ENCODE measurements at regions not wholly inside any gene's neighbourhood (a gene's known extent, or its start where the extent isn't known, plus 50 kb on each side); places are given as distances from the start of the nearest gene placed in this dataset.

GRCh38 chr10:89869592-89870156 is 168.3 kb downstream of the KIF20B start:
- ChIA-PET POLR2A (no interaction called here), CTCF (no interaction called here)
- TF ChIP-seq E2F6 (IDR thresholded peaks at IDR 0.05; ENCODE audit: borderline replicate concordance, low read depth) (no peak), POLR2A (IDR thresholded peaks at IDR 0.05; ENCODE audit: low read length) (no peak), SREBF2 (IDR thresholded peaks at IDR 0.05) (no peak), CEBPB (IDR thresholded peaks at IDR 0.05) (no peak), RAD21 (conservative IDR thresholded peaks at IDR 0.05 in 1 of 2, IDR thresholded peaks at IDR 0.05 in 1 of 2) (no peak), HOXB13 (CRISPR knock-in tag; IDR thresholded peaks at IDR 0.05; ENCODE audit: low read depth) (no peak)
- Histone ChIP-seq H3K4me3 (no peak overlapping the region), H3K4me2 (no peak overlapping the region), H3K9me3 (no peaks in the 10 kb centered on the region), H3K4me1 (no peaks in the 10 kb centered on the region), H3K27ac (no peak overlapping the region)
- DNase-seq (ENCODE audit: low read depth in 1 of 2, low spot score in 1 of 2) (no peak), FAIRE-seq (no peak), ATAC-seq (no peak)
- WGBS (ENCODE audit: missing lambda C conversion rate): 6% methylated on average over 2 of the region's 2 CpGs

GRCh38 chr10:89870936-89871335 is 169.5 kb downstream of the KIF20B start:
- TF ChIP-seq JUN (IDR thresholded peaks at IDR 0.05) (no peak), PHF8 (IDR thresholded peaks at IDR 0.05; ENCODE audit: borderline replicate concordance, low read depth) (no peak), FOXS1 (CRISPR knock-in tag; IDR thresholded peaks at IDR 0.05) (no peak), FOSL2 (IDR thresholded peaks at IDR 0.05) (no peak), FOSL2 (CRISPR knock-in tag; IDR thresholded peaks at IDR 0.05) (no peak), RARB (CRISPR knock-in tag; IDR thresholded peaks at IDR 0.05) (no peak), PBX3 (IDR thresholded peaks at IDR 0.05) (no peak), FOSB (CRISPR knock-in tag; IDR thresholded peaks at IDR 0.05) (no peak), MAZ (IDR thresholded peaks at IDR 0.05; ENCODE audit: borderline replicate concordance, low read depth, low read length) (no peak), E2F6 (IDR thresholded peaks at IDR 0.05; ENCODE audit: borderline replicate concordance, low read depth) (no peak), ATOH8 (CRISPR knock-in tag; IDR thresholded peaks at IDR 0.05; ENCODE audit: low read depth) (no peak), CEBPB (IDR thresholded peaks at IDR 0.05) (no peak), HOXB13 (CRISPR knock-in tag; IDR thresholded peaks at IDR 0.05; ENCODE audit: low read depth) (no peak), HOXA7 (CRISPR knock-in tag; IDR thresholded peaks at IDR 0.05) (no peak), USF2 (IDR thresholded peaks at IDR 0.05) (no peak), BHLHE40 (IDR thresholded peaks at IDR 0.05; ENCODE audit: low read depth, low read length) (no peak), HEYL (CRISPR knock-in tag; IDR thresholded peaks at IDR 0.05) (no peak), MAFK (IDR thresholded peaks at IDR 0.05; ENCODE audit: partially characterized antibody) (no peak), NPAS2 (CRISPR knock-in tag; IDR thresholded peaks at IDR 0.05; ENCODE audit: borderline replicate concordance) (no peak)
- POLR2A ChIA-PET: no interaction called here
- H3K27ac ChIP-seq: no peak overlapping the region
- no peak overlapping the region for H3K4me2 ChIP-seq
- 7% methylated on average over 2 of the region's 2 CpGs for WGBS (ENCODE audit: missing lambda C conversion rate)
- H3K4me3 ChIP-seq: no peak overlapping the region
- CTCF ChIA-PET: no interaction called here
- DNase-seq (ENCODE audit: low read depth in 1 of 2, low spot score in 1 of 2): no peak
- H3K9me3 ChIP-seq: no peaks in the 10 kb centered on the region
- FAIRE-seq: no peak
- no peaks in the 10 kb centered on the region for H3K4me1 ChIP-seq
- ATAC-seq: no peak
